HG03469 (cell line): ENCODE measurements at regions not wholly inside any gene's neighbourhood (a gene's known extent, or its start where the extent isn't known, plus 50 kb on each side); places are given as distances from the start of the nearest gene placed in this dataset.
"Not testable (repeated sequence)": the region's sequence is repeated elsewhere in the genome, so short reads cannot be mapped to it uniquely, and the experiment has no call there.

Experiments used
- ATAC-seq: cut with Tn5 transposase; IDR thresholded peaks from one replicate; pipeline ENCODE4 v1.9.1; 2021; ENCODE audit warnings: mild to moderate bottlenecking, moderate library complexity, moderate number of reproducible peaks; ENCODE audit not compliant: unreplicated experiment

GRCh38 chr16:29154676-29155121 lies 169.8 kb downstream of the LAT start:
- no peak for ATAC-seq

- no peak for ATAC-seq
These were observed 169.2 kb downstream of the LAT start for GRCh38 chr16:29154088-29154487.

GRCh38 chr16:29153307-29153706 lies 168.5 kb downstream of the LAT start:
- ATAC-seq: not testable (repeated sequence)

GRCh38 chr16:29152544-29153031 lies 167.7 kb downstream of the LAT start:
- not testable (repeated sequence) for ATAC-seq

- ATAC-seq: no peak
These were observed 166.5 kb downstream of the LAT start for GRCh38 chr16:29151317-29151716.

GRCh38 chr16:29149912-29150311 lies 165.1 kb downstream of the LAT start:
- ATAC-seq: not testable (repeated sequence)

- ATAC-seq: no peak
These were observed 164.0 kb downstream of the LAT start for GRCh38 chr16:29148867-29149272.

- no peak for ATAC-seq
These were observed 163.4 kb downstream of the LAT start for GRCh38 chr16:29148131-29148691.

- ATAC-seq: not testable (repeated sequence)
These were observed 162.9 kb downstream of the LAT start for GRCh38 chr16:29147710-29148109.

- ATAC-seq: not testable (repeated sequence)
These were observed 162.2 kb downstream of the LAT start for GRCh38 chr16:29146808-29147643.

- no peak for ATAC-seq
These were observed 161.4 kb downstream of the LAT start for GRCh38 chr16:29146266-29146665.

GRCh38 chr16:29145486-29146225 lies 160.8 kb downstream of the LAT start:
- not testable (repeated sequence) for ATAC-seq

GRCh38 chr16:29145086-29145485 lies 160.2 kb downstream of the LAT start:
- not testable (repeated sequence) for ATAC-seq

- not testable (repeated sequence) for ATAC-seq
These were observed 159.8 kb downstream of the LAT start for GRCh38 chr16:29144669-29145062.

GRCh38 chr16:29143739-29144668 lies 159.2 kb downstream of the LAT start:
- not testable (repeated sequence) for ATAC-seq

- ATAC-seq: not testable (repeated sequence)
These were observed 157.7 kb downstream of the LAT start for GRCh38 chr16:29142506-29142905.

- ATAC-seq: no peak
These were observed 156.9 kb downstream of the LAT start for GRCh38 chr16:29141586-29142324.

GRCh38 chr16:29141121-29141520 lies 156.3 kb downstream of the LAT start:
- not testable (repeated sequence) for ATAC-seq
